PC-3 (cell line): ENCODE measurements at regions not wholly inside any gene's neighbourhood (a gene's known extent, or its start where the extent isn't known, plus 50 kb on each side); places are given as distances from the start of the nearest gene placed in this dataset.

ENCODE experiments used
- ATAC-seq: fragments of 200-7000 bp; cut with Tn5 transposase; 2 replicates; pipeline ENCODE4 v1.9.1; 2020; ENCODE audit warnings: mild to moderate bottlenecking, moderate library complexity
- BruUV-seq: library from RNA; stranded (reverse); fragments of 400-500 nt; replicated peaks from 2 replicates; lab custom pipeline; 2021; lab: Mats Ljungman, UMichigan
- CTCF ChIA-PET: fragments of 300-600 bp; sonication (Branson Sonifier 250); formaldehyde crosslinking; loops from one replicate; lab custom pipeline; 2022; ENCODE audit warnings: antibody characterized with exemption; lab: Charles Lee
- POLR2A ChIA-PET: fragments of 300-600 bp; sonication (Branson Sonifier 250); formaldehyde crosslinking; loops from one replicate; lab custom pipeline; 2022; ENCODE audit warnings: antibody characterized with exemption; ENCODE audit not compliant: unreplicated experiment; lab: Charles Lee
- DNase-seq: peaks from one replicate; pipeline ENCODE4 v3.0.0-alpha.2; 2015
- H2AFZ ChIP-seq: fragments of 300-600 bp; sonication (generic); 2 replicates; pipeline ENCODE4 v1.6.0; 2016; ENCODE audit warnings: antibody characterized with exemption, low read length
- H3F3A ChIP-seq: fragments of 300-600 bp; sonication (generic); one replicate; pipeline ENCODE4 v1.6.0; 2017; ENCODE audit warnings: antibody characterized with exemption, low read length, control low read depth, mild to moderate bottlenecking; ENCODE audit not compliant: unreplicated experiment
- H3K27ac ChIP-seq: fragments of 300-600 bp; sonication (generic); 2 replicates; pipeline ENCODE4 v1.5.1; 2016; ENCODE audit warnings: mild to moderate bottlenecking, low read length
- H3K27me3 ChIP-seq: fragments of 300-600 bp; sonication (generic); 2 replicates; pipeline ENCODE4 v1.6.1; 2016; ENCODE audit warnings: low read length, mixed read lengths
- H3K36me3 ChIP-seq: fragments of 300-600 bp; sonication (generic); 2 replicates; pipeline ENCODE4 v1.6.1; 2016; ENCODE audit warnings: low read depth, mixed run types, low read length, mixed read lengths
- H3K4me1 ChIP-seq: fragments of 300-600 bp; sonication (generic); 2 replicates; pipeline ENCODE4 v1.5.1; 2016; ENCODE audit warnings: low read length; ENCODE audit not compliant: insufficient read depth
- H3K4me2 ChIP-seq: fragments of 300-600 bp; sonication (generic); 2 replicates; pipeline ENCODE4 v1.6.0; 2016; ENCODE audit warnings: low read length
- H3K4me3 ChIP-seq: fragments of 300-600 bp; sonication (generic); 2 replicates; pipeline ENCODE4 v1.5.1; 2016; ENCODE audit warnings: mild to moderate bottlenecking, low read length, mixed read lengths
- H3K79me2 ChIP-seq: fragments of 300-600 bp; sonication (generic); 2 replicates; pipeline ENCODE4 v1.6.1; 2017; ENCODE audit warnings: low read length, mixed read lengths
- H3K9ac ChIP-seq: fragments of 300-600 bp; sonication (generic); 2 replicates; pipeline ENCODE4 v1.6.0; 2016; ENCODE audit warnings: mild to moderate bottlenecking, low read length
- H3K9me2 ChIP-seq: fragments of 300-600 bp; sonication (generic); replicated peaks from 2 replicates; pipeline ENCODE4 v1.6.1; 2016; ENCODE audit warnings: mixed run types, low read length, mixed read lengths
- H3K9me3 ChIP-seq: fragments of 300-600 bp; sonication (generic); 2 replicates; pipeline ENCODE4 v1.6.1; 2016; ENCODE audit warnings: low read length, mixed read lengths
- H4K20me1 ChIP-seq: fragments of 300-600 bp; sonication (generic); 2 replicates; pipeline ENCODE4 v1.6.1; 2016; ENCODE audit warnings: low read length, mixed read lengths
- CTCF ChIP-seq: fragments of 300-600 bp; sonication (generic); conservative IDR thresholded peaks from 2 replicates; pipeline ENCODE4 v1.5.1; 2017; ENCODE audit warnings: antibody characterized with exemption, low read depth, mild to moderate bottlenecking, low read length
- EZH2 ChIP-seq: fragments of 300-600 bp; sonication (generic); IDR thresholded peaks from one replicate; pipeline ENCODE4 v1.6.1; 2017; ENCODE audit warnings: antibody characterized with exemption, mild to moderate bottlenecking, low read length; ENCODE audit not compliant: unreplicated experiment
- EZH2phosphoT487 ChIP-seq: fragments of 300-600 bp; sonication (generic); IDR thresholded peaks from 2 replicates; pipeline ENCODE4 v1.6.1; 2018; ENCODE audit warnings: mild to moderate bottlenecking, antibody characterized with exemption, low read length, borderline replicate concordance
- intact Hi-C: fragments of 100-400 bp; cut with micrococcal nuclease; formaldehyde crosslinking; loops from 2 replicates; pipeline ENCODE4 v1.9.0; 2023

GRCh38 chr17:14621826-14622614 lies 321.1 kb downstream of the HS3ST3B1 start:
- Histone ChIP-seq H3F3A (no peaks in the 10 kb centered on the region), H3K9me3 (0 out of 2 replicates have a peak, but pooled peaks cover 6% of the 10 kb centered on the region), H3K9ac (no peak overlapping the region), H3K4me1 (no peaks in the 10 kb centered on the region), H3K9me2 (no peaks in the 10 kb centered on the region), H3K27ac (no peak overlapping the region), H3K27me3 (peaks cover 51% of the 10 kb centered on the region), H3K4me2 (no peak overlapping the region), H3K36me3 (no peaks in the 10 kb centered on the region), H3K79me2 (no peaks in the 10 kb centered on the region), H3K4me3 (no peak overlapping the region), H4K20me1 (no peaks in the 10 kb centered on the region), H2AFZ (no peak overlapping the region)
- POLR2A ChIA-PET = no interaction called here
- ATAC-seq = no peak
- TF ChIP-seq CTCF (no peak), EZH2phosphoT487 (no peak), EZH2 (no peak)
- CTCF ChIA-PET = no interaction called here
- intact Hi-C loops = no loop called here
- no peak for DNase-seq
- no TSS peak for BruUV-seq

GRCh38 chr17:14619821-14620220 lies 318.9 kb downstream of the HS3ST3B1 start:
- DNase-seq = no peak

More at GRCh38 chr17:14619821-14620220, 318.9 kb downstream of the HS3ST3B1 start:
- TF ChIP-seq CTCF (no peak), EZH2phosphoT487 (no peak), EZH2 (no peak)
- CTCF ChIA-PET = no interaction called here
- Histone ChIP-seq H3K79me2 (no peaks in the 10 kb centered on the region), H3F3A (no peaks in the 10 kb centered on the region), H3K4me3 (no peak overlapping the region), H3K9ac (no peak overlapping the region), H3K4me2 (no peak overlapping the region), H2AFZ (no peak overlapping the region), H3K27me3 (peaks cover 49% of the 10 kb centered on the region), H4K20me1 (no peaks in the 10 kb centered on the region), H3K9me2 (no peaks in the 10 kb centered on the region), H3K27ac (no peak overlapping the region), H3K36me3 (no peaks in the 10 kb centered on the region), H3K4me1 (no peaks in the 10 kb centered on the region), H3K9me3 (0 out of 2 replicates have a peak, but pooled peaks cover 6% of the 10 kb centered on the region)
- BruUV-seq = no TSS peak
- ATAC-seq = no peak
- intact Hi-C loops = no loop called here
- POLR2A ChIA-PET = no interaction called here
